ENCODE measurements at regions not wholly inside any gene's neighbourhood (a gene's known extent, or its start where the extent isn't known, plus 50 kb on each side); places are given as distances from the start of the nearest gene placed in this dataset.

GRCh38 chr1:208903251-208903905, 659.2 kb upstream of the PLXNA2 start:
- TF ChIP-seq, protein P1, sequence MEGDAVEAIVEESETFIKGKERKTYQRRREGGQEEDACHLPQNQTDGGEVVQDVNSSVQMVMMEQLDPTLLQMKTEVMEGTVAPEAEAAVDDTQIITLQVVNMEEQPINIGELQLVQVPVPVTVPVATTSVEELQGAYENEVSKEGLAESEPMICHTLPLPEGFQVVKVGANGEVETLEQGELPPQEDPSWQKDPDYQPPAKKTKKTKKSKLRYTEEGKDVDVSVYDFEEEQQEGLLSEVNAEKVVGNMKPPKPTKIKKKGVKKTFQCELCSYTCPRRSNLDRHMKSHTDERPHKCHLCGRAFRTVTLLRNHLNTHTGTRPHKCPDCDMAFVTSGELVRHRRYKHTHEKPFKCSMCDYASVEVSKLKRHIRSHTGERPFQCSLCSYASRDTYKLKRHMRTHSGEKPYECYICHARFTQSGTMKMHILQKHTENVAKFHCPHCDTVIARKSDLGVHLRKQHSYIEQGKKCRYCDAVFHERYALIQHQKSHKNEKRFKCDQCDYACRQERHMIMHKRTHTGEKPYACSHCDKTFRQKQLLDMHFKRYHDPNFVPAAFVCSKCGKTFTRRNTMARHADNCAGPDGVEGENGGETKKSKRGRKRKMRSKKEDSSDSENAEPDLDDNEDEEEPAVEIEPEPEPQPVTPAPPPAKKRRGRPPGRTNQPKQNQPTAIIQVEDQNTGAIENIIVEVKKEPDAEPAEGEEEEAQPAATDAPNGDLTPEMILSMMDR (conservative IDR thresholded peaks at IDR 0.05 in 1 of 2, IDR thresholded peaks at IDR 0.05 in 1 of 2; ENCODE audit: extremely low read depth in 1 of 2, insufficient read depth in 1 of 2, low read depth in 1 of 2, low read length in 2 of 2) = no peak
- TF ChIP-seq EZH2 (IDR thresholded peaks at IDR 0.05; ENCODE audit: borderline replicate concordance, low read length) = no peak
